Ishikawa (cell line): ENCODE measurements at regions not wholly inside any gene's neighbourhood (a gene's known extent, or its start where the extent isn't known, plus 50 kb on each side); places are given as distances from the start of the nearest gene placed in this dataset.

Experiments used
- CEBPB ChIP-seq: IDR thresholded peaks from 2 replicates; pipeline ENCODE4 v1.6.1; 2012
- CREB1 ChIP-seq: IDR thresholded peaks from 2 replicates; pipeline ENCODE4 v1.6.1; 2012; ENCODE audit warnings: low read depth
- EGR1 ChIP-seq: IDR thresholded peaks from 2 replicates; pipeline ENCODE4 v1.6.1; 2012
- EP300 ChIP-seq: IDR thresholded peaks from 2 replicates; pipeline ENCODE4 v1.6.1; 2012; ENCODE audit warnings: borderline replicate concordance
- FOXM1 ChIP-seq: IDR thresholded peaks from 2 replicates; pipeline ENCODE4 v1.6.1; 2012; ENCODE audit warnings: low read depth, borderline replicate concordance
- MAX ChIP-seq: IDR thresholded peaks from 2 replicates; pipeline ENCODE4 v1.6.1; 2012
- NFIC ChIP-seq: IDR thresholded peaks from 2 replicates; pipeline ENCODE4 v1.6.1; 2012
- RAD21 ChIP-seq: IDR thresholded peaks from 2 replicates; pipeline ENCODE4 v1.6.1; 2012; ENCODE audit warnings: low read depth
- REST ChIP-seq: IDR thresholded peaks from 2 replicates; pipeline ENCODE4 v1.6.1; 2012; ENCODE audit warnings: low read depth, mild to moderate bottlenecking
- TAF1 ChIP-seq: IDR thresholded peaks from 2 replicates; pipeline ENCODE4 v1.6.1; 2012; ENCODE audit warnings: low read depth, mild to moderate bottlenecking
- TCF12 ChIP-seq: IDR thresholded peaks from 2 replicates; pipeline ENCODE4 v1.6.1; 2012; ENCODE audit warnings: low read depth
- TEAD4 ChIP-seq: IDR thresholded peaks from 2 replicates; pipeline ENCODE4 v1.6.1; 2012
- USF1 ChIP-seq: IDR thresholded peaks from 2 replicates; pipeline ENCODE4 v1.6.1; 2012
- YY1 ChIP-seq: IDR thresholded peaks from 2 replicates; pipeline ENCODE4 v1.6.1; 2012; ENCODE audit warnings: low read depth
- ZBTB7A ChIP-seq: IDR thresholded peaks from 2 replicates; pipeline ENCODE4 v1.6.1; 2012; ENCODE audit warnings: low read depth

- TF ChIP-seq CREB1 = no peak
- TF ChIP-seq TAF1 = no peak
- no peak for TF ChIP-seq EGR1
- no peak for TF ChIP-seq EP300
- TF ChIP-seq USF1 = no peak
- TF ChIP-seq FOXM1 = no peak
- no peak for TF ChIP-seq TEAD4
- no peak for TF ChIP-seq RAD21
- no peak for TF ChIP-seq NFIC
- TF ChIP-seq TCF12 = no peak
- no peak for TF ChIP-seq CEBPB
- no peak for TF ChIP-seq YY1
Observed at GRCh38 chr16:16788004-16788403, 409.1 kb downstream of the NPIPA7 start.

GRCh38 chr16:16790597-16790996, 411.7 kb downstream of the NPIPA7 start:
- TF ChIP-seq EP300 = no peak
- TF ChIP-seq NFIC = no peak
- TF ChIP-seq EGR1 = no peak
- no peak for TF ChIP-seq MAX
- TF ChIP-seq CEBPB = no peak
- no peak for TF ChIP-seq USF1
- TF ChIP-seq TCF12 = no peak

- TF ChIP-seq REST (no peak), CREB1 (no peak), MAX (no peak), NFIC (no peak)
Observed at GRCh38 chr16:16791051-16791450, 412.1 kb downstream of the NPIPA7 start.

GRCh38 chr16:16797239-16797638, 418.3 kb downstream of the NPIPA7 start:
- TF ChIP-seq ZBTB7A = no peak
- TF ChIP-seq YY1 = no peak
- TF ChIP-seq USF1 = no peak
- peak; percentile 82 for TF ChIP-seq REST

- TF ChIP-seq FOXM1 (no peak), ZBTB7A (no peak), TEAD4 (no peak), REST (no peak), USF1 (no peak), TCF12 (no peak), MAX (no peak), YY1 (no peak)
Observed at GRCh38 chr16:16798504-16798903, 419.6 kb downstream of the NPIPA7 start.
